GM18498 (cell line): ENCODE measurements at regions not wholly inside any gene's neighbourhood (a gene's known extent, or its start where the extent isn't known, plus 50 kb on each side); places are given as distances from the start of the nearest gene placed in this dataset.
"Not testable (repeated sequence)": the region's sequence is repeated elsewhere in the genome, so short reads cannot be mapped to it uniquely, and the experiment has no call there.

Experiments used
- ATAC-seq: cut with Tn5 transposase; IDR thresholded peaks from one replicate; pipeline ENCODE4 v1.9.1; 2021; ENCODE audit warnings: mild to moderate bottlenecking, moderate library complexity; ENCODE audit not compliant: unreplicated experiment

GRCh38 chr18:79595876-79596374 lies 83.7 kb upstream of the CTDP1 start:
- ATAC-seq: no peak

GRCh38 chr18:79596446-79597175 lies 83.0 kb upstream of the CTDP1 start:
- ATAC-seq: no peak

- ATAC-seq: no peak
Measured at GRCh38 chr18:79597176-79597830, 82.3 kb upstream of the CTDP1 start.

GRCh38 chr18:79597831-79598632 lies 81.6 kb upstream of the CTDP1 start:
- ATAC-seq: no peak

GRCh38 chr18:79598633-79599175 lies 80.9 kb upstream of the CTDP1 start:
- no peak for ATAC-seq

GRCh38 chr18:79599441-79599931 lies 80.1 kb upstream of the CTDP1 start:
- no peak for ATAC-seq

GRCh38 chr18:79600141-79600540 lies 79.5 kb upstream of the CTDP1 start:
- ATAC-seq: no peak

GRCh38 chr18:79600596-79600995 lies 79.0 kb upstream of the CTDP1 start:
- ATAC-seq: no peak

- no peak for ATAC-seq
Measured at GRCh38 chr18:79601234-79601633, 78.4 kb upstream of the CTDP1 start.

- no peak for ATAC-seq
Measured at GRCh38 chr18:79603321-79604204, 76.0 kb upstream of the CTDP1 start.

- no peak for ATAC-seq
Measured at GRCh38 chr18:79604205-79604912, 75.2 kb upstream of the CTDP1 start.

- ATAC-seq: no peak
Measured at GRCh38 chr18:79604913-79605880, 74.4 kb upstream of the CTDP1 start.

GRCh38 chr18:79606071-79606470 lies 73.5 kb upstream of the CTDP1 start:
- not testable (repeated sequence) for ATAC-seq

GRCh38 chr18:79606621-79607331 lies 72.8 kb upstream of the CTDP1 start:
- no peak for ATAC-seq

- no peak for ATAC-seq
Measured at GRCh38 chr18:79607361-79607952, 72.1 kb upstream of the CTDP1 start.

GRCh38 chr18:79608069-79608468 lies 71.5 kb upstream of the CTDP1 start:
- ATAC-seq: no peak

- no peak for ATAC-seq
Measured at GRCh38 chr18:79608535-79608934, 71.1 kb upstream of the CTDP1 start.
